SK-N-SH (cell line): ENCODE measurements at regions not wholly inside any gene's neighbourhood (a gene's known extent, or its start where the extent isn't known, plus 50 kb on each side); places are given as distances from the start of the nearest gene placed in this dataset.

Experiments used
- CTCF ChIA-PET: fragments of 300-600, 350-600 bp; formaldehyde crosslinking; extraction: SDS; loops from one replicate; lab custom pipeline; 2021; lab: Yijun Ruan, JAX
- POLR2A ChIA-PET: fragments of 350-600 bp; sonication (Branson Sonifier 250); formaldehyde crosslinking; extraction: SDS; loops from one replicate; lab custom pipeline; 2020; ENCODE audit warnings: antibody characterized with exemption, inconsistent platforms; lab: Yijun Ruan, JAX
- DNase-seq: peaks from one replicate; pipeline ENCODE4 v3.0.0; 2012
- H2AFZ ChIP-seq: fragments of 200-600 bp; sonication (generic); 2 replicates; pipeline ENCODE4 v1.8.1; 2016; ENCODE audit warnings: antibody characterized with exemption, mild to moderate bottlenecking, low read depth
- H3F3A ChIP-seq: fragments of 200-600 bp; sonication (generic); replicated peaks from 2 replicates; pipeline ENCODE3; 2016; ENCODE audit warnings: antibody characterized with exemption, mild to moderate bottlenecking; ENCODE audit not compliant: insufficient read depth
- H3K27ac ChIP-seq, 2 experiments: fragments of 200-500 bp in 1 of 2; fragments of 200-600 bp in 1 of 2; sonication (Bioruptor generic) in 1 of 2; sonication (generic), shearing (Covaris generic) in 1 of 2; 2 replicates each; pipeline versions ENCODE4 v1.5.1 to v1.6.1; 2014 to 2016; ENCODE audit warnings: low read depth in 2 of 2, inconsistent platforms in 1 of 2, low read length in 1 of 2, mild to moderate bottlenecking in 1 of 2, mixed read lengths in 1 of 2
- H3K27me3 ChIP-seq: fragments of 200-600 bp; sonication (generic), shearing (Covaris generic); 2 replicates; pipeline ENCODE4 v1.6.1; 2016; ENCODE audit warnings: mixed run types; ENCODE audit not compliant: insufficient read depth
- H3K36me3 ChIP-seq, 2 experiments: fragments of 200-500 bp in 1 of 2; fragments of 200-600 bp in 1 of 2; sonication (Bioruptor generic) in 1 of 2; sonication (generic) in 1 of 2; replicated peaks in 1 of 2; 2 replicates each; pipeline versions ENCODE3 to v1.5.1; 2014 to 2016; ENCODE audit warnings: low read length in 1 of 2, mild to moderate bottlenecking in 1 of 2; ENCODE audit not compliant: insufficient read depth in 2 of 2, control insufficient read depth in 1 of 2
- H3K4me1 ChIP-seq, 2 experiments: fragments of 200-500 bp in 1 of 2; fragments of 200-600 bp in 1 of 2; sonication (Bioruptor generic) in 1 of 2; sonication (generic), shearing (Covaris generic) in 1 of 2; 2 replicates each; pipeline versions ENCODE4 v1.5.1 to v1.6.1; 2014 to 2016; ENCODE audit warnings: low read depth in 1 of 2, low read length in 1 of 2, mixed run types in 1 of 2; ENCODE audit not compliant: insufficient read depth in 2 of 2, control insufficient read depth in 1 of 2
- H3K4me2 ChIP-seq: fragments of 200-600 bp; sonication (generic), shearing (Covaris generic); 2 replicates; pipeline ENCODE4 v1.6.1; 2017; ENCODE audit warnings: mixed run types
- H3K4me3 ChIP-seq, 2 experiments: fragments of 200-500 bp in 1 of 2; fragments of 200-600 bp in 1 of 2; sonication (Bioruptor generic) in 1 of 2; sonication (generic), shearing (Covaris generic) in 1 of 2; 2 replicates each; pipeline versions ENCODE4 v1.5.1 to v1.8.1; 2014 to 2016; ENCODE audit warnings: low read depth in 2 of 2, inconsistent platforms in 1 of 2, low read length in 1 of 2, mild to moderate bottlenecking in 1 of 2, mixed read lengths in 1 of 2, moderate library complexity in 1 of 2
- H3K79me2 ChIP-seq: fragments of 200-600 bp; sonication (generic); 2 replicates; pipeline ENCODE4 v1.8.1; 2017; ENCODE audit warnings: mild to moderate bottlenecking; ENCODE audit not compliant: insufficient read depth
- H3K9ac ChIP-seq: fragments of 200-600 bp; sonication (generic); 2 replicates; pipeline ENCODE4 v1.6.1; 2017; ENCODE audit warnings: mixed run types
- H3K9me2 ChIP-seq: fragments of 200-600 bp; sonication (generic); 2 replicates; pipeline ENCODE4 v1.6.1; 2017; ENCODE audit warnings: mixed run types
- H3K9me3 ChIP-seq: fragments of 200-600 bp; sonication (generic); 2 replicates; pipeline ENCODE4 v1.6.1; 2017; ENCODE audit warnings: mixed run types, mild to moderate bottlenecking, moderate library complexity
- H4K20me1 ChIP-seq: fragments of 200-600 bp; sonication (generic); 2 replicates; pipeline ENCODE4 v1.6.1; 2017; ENCODE audit warnings: mild to moderate bottlenecking, mixed run types; ENCODE audit not compliant: insufficient read depth
- CHD2 ChIP-seq: fragments of 150-350 bp; IDR thresholded peaks from 2 replicates; pipeline ENCODE4 v1.6.1; 2018; ENCODE audit warnings: low read length; ENCODE audit not compliant: partially characterized antibody
- CTCF ChIP-seq: fragments of 200-600 bp; sonication (generic); IDR thresholded peaks from 2 replicates; pipeline ENCODE4 v1.6.1; 2017; ENCODE audit warnings: antibody characterized with exemption, mild to moderate bottlenecking, moderate library complexity
- ELF1 ChIP-seq: IDR thresholded peaks from 2 replicates; pipeline ENCODE4 v1.4.0; 2012
- EP300 ChIP-seq, 2 experiments: IDR thresholded peaks; 2 replicates each; pipeline versions ENCODE4 v1.4.0 to v1.6.1; 2012; ENCODE audit warnings: borderline replicate concordance in 1 of 2, low read depth in 1 of 2, low read length in 1 of 2
- FOSL2 ChIP-seq: IDR thresholded peaks from 2 replicates; pipeline ENCODE4 v1.4.0; 2012; ENCODE audit warnings: low read depth, mild to moderate bottlenecking, moderate library complexity, borderline replicate concordance
- FOXJ3 ChIP-seq: sonication (generic); formaldehyde crosslinking; IDR thresholded peaks from 2 replicates; pipeline ENCODE4 v1.5.1; 2020; ENCODE audit warnings: mild to moderate bottlenecking, missing genetic modification reagents
- GABPA ChIP-seq: IDR thresholded peaks from 2 replicates; pipeline ENCODE4 v1.4.0; 2012; ENCODE audit warnings: low read depth, mild to moderate bottlenecking
- MXI1 ChIP-seq: IDR thresholded peaks from 2 replicates; pipeline ENCODE4 v1.6.1; 2012; ENCODE audit warnings: mild to moderate bottlenecking, low read depth, low read length, improper control_type of control experiment
- NFIC ChIP-seq: IDR thresholded peaks from 2 replicates; pipeline ENCODE4 v1.4.0; 2012; ENCODE audit warnings: borderline replicate concordance
- POLR2AphosphoS5 ChIP-seq: IDR thresholded peaks from 2 replicates; pipeline ENCODE4 v1.6.1; 2012; ENCODE audit warnings: low read depth, low read length
- RCOR1 ChIP-seq: fragments of 150-350 bp; IDR thresholded peaks from 2 replicates; pipeline ENCODE4 v1.6.1; 2017; ENCODE audit warnings: antibody characterized with exemption, low read length
- REST ChIP-seq: IDR thresholded peaks from 2 replicates; pipeline ENCODE4 v1.6.1; 2012; ENCODE audit warnings: mild to moderate bottlenecking, low read depth, low read length, moderate library complexity
- RXRA ChIP-seq: IDR thresholded peaks from 2 replicates; pipeline ENCODE4 v1.4.0; 2012; ENCODE audit warnings: low read depth, mild to moderate bottlenecking, borderline replicate concordance
- SMC3 ChIP-seq: IDR thresholded peaks from 2 replicates; pipeline ENCODE4 v1.6.1; 2012; ENCODE audit warnings: low read depth, low read length, improper control_type of control experiment
- TEAD4 ChIP-seq: IDR thresholded peaks from 2 replicates; pipeline ENCODE4 v1.4.0; 2012; ENCODE audit warnings: mild to moderate bottlenecking, borderline replicate concordance; ENCODE audit not compliant: insufficient read depth
- USF2 ChIP-seq: fragments of 150-350 bp; IDR thresholded peaks from 2 replicates; pipeline ENCODE4 v1.6.1; 2017; ENCODE audit warnings: antibody characterized with exemption, low read length, low read depth, borderline replicate concordance
- WGBS: methylation state at CpG from one replicate; pipeline ENCODE4 v1.1.6; 2017; ENCODE audit warnings: low lambda C conversion rate; 5-methylcytosine and 5-hydroxymethylcytosine counted together

GRCh38 chr10:85256481-85256880, 928.1 kb downstream of the CCSER2 start:
- DNase-seq: no peak
- 16% methylated on average over 2 of the region's 5 CpGs for WGBS
- H3K4me3 ChIP-seq: no peak overlapping the region

GRCh38 chr10:85259908-85260307, 931.5 kb downstream of the CCSER2 start:
- Histone ChIP-seq H3K36me3 (no peaks in the 10 kb centered on the region), H3K9me3 (no peaks in the 10 kb centered on the region; the same call in 1 of the 2 replicates), H3K27me3 (no peaks in the 10 kb centered on the region), H3K4me1 (no peaks in the 10 kb centered on the region), H3K9me2 (no peaks in the 10 kb centered on the region), H3K9ac (no peak overlapping the region), H3K27ac (no peak overlapping the region), H3K79me2 (no peaks in the 10 kb centered on the region), H2AFZ (no peak overlapping the region), H4K20me1 (no peaks in the 10 kb centered on the region), H3F3A (no peaks in the 10 kb centered on the region), H3K4me3 (no peak overlapping the region), H3K4me2 (no peak overlapping the region)
- ChIA-PET CTCF (no interaction called here), POLR2A (no interaction called here)
- no peak for DNase-seq
- TF ChIP-seq CTCF (no peak), REST (no peak), GABPA (no peak), ELF1 (no peak), USF2 (no peak), FOXJ3 (CRISPR knock-in tag) (no peak), CHD2 (no peak), SMC3 (no peak)
- WGBS: 35% methylated on average over 4 of the region's 4 CpGs

More at GRCh38 chr10:85256481-85256880, 928.1 kb downstream of the CCSER2 start:
- no peak overlapping the region for H3K27ac ChIP-seq
- H3F3A ChIP-seq: no peaks in the 10 kb centered on the region
- no peaks in the 10 kb centered on the region for H3K4me1 ChIP-seq
- H4K20me1 ChIP-seq: no peaks in the 10 kb centered on the region
- no peak overlapping the region for H3K4me2 ChIP-seq
- ChIA-PET POLR2A (no interaction called here), CTCF (no interaction called here)
- no peaks in the 10 kb centered on the region for H3K9me2 ChIP-seq
- H3K9ac ChIP-seq: no peak overlapping the region
- no peak for TF ChIP-seq RCOR1
- no peak for TF ChIP-seq NFIC
- no peak for TF ChIP-seq POLR2AphosphoS5
- TF ChIP-seq RXRA: no peak
- no peak for TF ChIP-seq MXI1
- TF ChIP-seq TEAD4: no peak
- TF ChIP-seq FOSL2: no peak
- no peak for TF ChIP-seq EP300 (IDR thresholded peaks at IDR 0.05; ENCODE audit: borderline replicate concordance in 1 of 2, low read depth in 1 of 2, low read length in 1 of 2)
- no peak for TF ChIP-seq ELF1
- H2AFZ ChIP-seq: no peak overlapping the region
- H3K9me3 ChIP-seq: no peaks in the 10 kb centered on the region
- no peaks in the 10 kb centered on the region for H3K27me3 ChIP-seq
- no peaks in the 10 kb centered on the region for H3K79me2 ChIP-seq
- no peaks in the 10 kb centered on the region for H3K36me3 ChIP-seq
